Tibial artery (tissue), 4 donors: ENCODE measurements at regions not wholly inside any gene's neighbourhood (a gene's known extent, or its start where the extent isn't known, plus 50 kb on each side); places are given as distances from the start of the nearest gene placed in this dataset.

Experiments
- DNase-seq, 2 donors: peaks; one replicate each; pipeline ENCODE4 v3.0.0-alpha.2; 2019
- H3K27ac ChIP-seq, 2 donors: fragments of 200-600 bp; sonication (generic) in 1 of 2; 1 replicate in 1 of 2; 2 replicates in 1 of 2; pipeline ENCODE4 v1.5.1; 2018 to 2019; ENCODE audit warnings: mild to moderate bottlenecking in 1 of 2
- H3K27me3 ChIP-seq, 2 donors: fragments of 200-600 bp; sonication (generic) in 1 of 2; one replicate each; pipeline versions ENCODE4 v1.5.1 to v1.6.0; 2016 to 2019
- H3K36me3 ChIP-seq, 3 donors: fragments of 200-600 bp; sonication (generic) in 2 of 3; one replicate each; pipeline ENCODE4 v1.5.1; 2016 to 2019; ENCODE audit warnings: mild to moderate bottlenecking in 2 of 3
- H3K4me1 ChIP-seq, 4 donors: fragments of 200-600 bp; sonication (generic) in 2 of 4; 1 replicate in 3 of 4; 2 replicates in 1 of 4; pipeline ENCODE4 v1.5.1; 2016 to 2019
- H3K4me3 ChIP-seq, 2 donors: fragments of 200-600 bp; sonication (generic) in 1 of 2; 1 replicate in 1 of 2; 2 replicates in 1 of 2; pipeline ENCODE4 v1.5.1; 2018 to 2019; ENCODE audit warnings: mild to moderate bottlenecking in 2 of 2
- H3K9me3 ChIP-seq, 3 donors: fragments of 200-600 bp; sonication (generic) in 1 of 3; one replicate each; pipeline ENCODE4 v1.5.1; 2016 to 2019
- intact Hi-C: fragments of 100-400 bp; cut with DNase I; formaldehyde crosslinking; loops from one replicate; pipeline ENCODE4 v1.15.0; 2023; ENCODE audit warnings: low total_unique reads
- TF ChIP-seq, protein P1 (sequence below), 2 experiments: fragments of 200-600 bp in 1 of 2; fragments of 450-650 bp in 1 of 2; IDR thresholded peaks; one replicate each; pipeline ENCODE4 v1.5.1; 2017 to 2019; ENCODE audit warnings: antibody characterized with exemption in 2 of 2, mild to moderate bottlenecking in 1 of 2, moderate library complexity in 1 of 2

DNA sequence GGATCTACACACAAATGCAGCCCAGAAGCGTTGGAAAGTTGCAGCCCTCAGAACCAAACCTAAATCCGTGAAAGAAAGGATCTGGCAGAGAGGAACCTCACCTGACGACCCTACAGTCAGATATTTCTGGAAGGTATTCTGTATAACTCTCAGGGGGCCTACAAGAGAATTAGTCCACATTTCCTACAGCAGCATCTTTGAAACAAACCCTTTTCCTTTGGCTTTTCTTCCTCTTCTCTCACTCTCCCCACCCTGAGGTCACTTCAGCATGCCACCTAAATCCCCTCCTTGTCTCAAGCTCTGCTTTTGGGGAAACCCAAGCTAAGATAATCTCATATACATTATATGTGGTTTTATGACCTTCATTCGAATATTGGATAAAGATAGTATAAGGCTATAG, 719.0 kb upstream of the MIR17HG start:
- H3K27ac ChIP-seq, result no peak overlapping the region
- no peaks in the 10 kb centered on the region for H3K36me3 ChIP-seq
- H3K4me3 ChIP-seq, result no peak overlapping the region
- no peaks in the 10 kb centered on the region for H3K4me1 ChIP-seq
- H3K9me3 ChIP-seq, result no peaks in the 10 kb centered on the region
- H3K27me3 ChIP-seq, result no peaks in the 10 kb centered on the region
- TF ChIP-seq, protein P1, sequence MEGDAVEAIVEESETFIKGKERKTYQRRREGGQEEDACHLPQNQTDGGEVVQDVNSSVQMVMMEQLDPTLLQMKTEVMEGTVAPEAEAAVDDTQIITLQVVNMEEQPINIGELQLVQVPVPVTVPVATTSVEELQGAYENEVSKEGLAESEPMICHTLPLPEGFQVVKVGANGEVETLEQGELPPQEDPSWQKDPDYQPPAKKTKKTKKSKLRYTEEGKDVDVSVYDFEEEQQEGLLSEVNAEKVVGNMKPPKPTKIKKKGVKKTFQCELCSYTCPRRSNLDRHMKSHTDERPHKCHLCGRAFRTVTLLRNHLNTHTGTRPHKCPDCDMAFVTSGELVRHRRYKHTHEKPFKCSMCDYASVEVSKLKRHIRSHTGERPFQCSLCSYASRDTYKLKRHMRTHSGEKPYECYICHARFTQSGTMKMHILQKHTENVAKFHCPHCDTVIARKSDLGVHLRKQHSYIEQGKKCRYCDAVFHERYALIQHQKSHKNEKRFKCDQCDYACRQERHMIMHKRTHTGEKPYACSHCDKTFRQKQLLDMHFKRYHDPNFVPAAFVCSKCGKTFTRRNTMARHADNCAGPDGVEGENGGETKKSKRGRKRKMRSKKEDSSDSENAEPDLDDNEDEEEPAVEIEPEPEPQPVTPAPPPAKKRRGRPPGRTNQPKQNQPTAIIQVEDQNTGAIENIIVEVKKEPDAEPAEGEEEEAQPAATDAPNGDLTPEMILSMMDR (IDR thresholded peaks at IDR 0.05), result no peak
- intact Hi-C loops, result no loop called here
- DNase-seq, result no peak

DNA sequence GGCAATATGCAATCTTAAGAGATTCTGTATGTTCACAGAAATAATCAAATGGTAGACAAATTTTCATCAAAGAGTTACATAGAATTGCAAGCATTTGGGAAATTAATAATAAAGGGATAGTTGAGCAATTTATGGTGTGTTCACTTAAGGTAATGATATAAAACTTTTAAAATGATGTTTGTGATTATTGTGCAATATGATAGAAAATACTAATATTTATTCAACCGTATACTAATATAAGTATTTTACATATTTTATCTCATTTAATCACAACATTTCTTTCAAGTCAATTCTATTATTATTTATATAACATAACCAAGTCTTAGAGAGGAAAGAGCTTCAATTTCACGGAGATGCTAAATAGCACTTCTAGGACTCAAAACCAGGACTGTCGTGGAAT, 716.8 kb upstream of the MIR17HG start:
- intact Hi-C loops, result no loop called here
- Histone ChIP-seq H3K9me3 (no peaks in the 10 kb centered on the region), H3K27me3 (no peaks in the 10 kb centered on the region), H3K27ac (no peak overlapping the region), H3K4me3 (no peak overlapping the region), H3K36me3 (no peaks in the 10 kb centered on the region), H3K4me1 (no peaks in the 10 kb centered on the region)
- no peak for DNase-seq
- TF ChIP-seq, protein P1 (IDR thresholded peaks at IDR 0.05), result no peak

DNA sequence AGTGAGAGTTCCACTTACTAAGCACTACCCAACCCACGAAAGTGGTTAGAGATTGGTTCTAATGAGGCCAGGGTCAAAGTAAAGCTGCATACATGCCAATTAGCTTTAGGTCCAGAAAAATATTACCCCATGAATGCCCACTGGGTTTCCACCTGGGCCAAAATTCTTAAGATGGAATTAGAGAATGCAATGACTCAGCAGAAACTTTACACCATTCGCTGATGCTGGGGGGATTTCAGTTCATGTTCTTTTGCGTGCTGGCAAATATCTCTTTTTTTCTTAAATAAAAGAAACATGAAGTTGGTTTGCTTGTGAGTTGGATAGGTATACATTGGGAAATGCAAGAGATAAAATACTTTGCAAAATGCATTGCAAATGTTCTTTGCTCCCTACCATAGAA, 715.3 kb upstream of the MIR17HG start:
- H3K9me3 ChIP-seq, result no peaks in the 10 kb centered on the region
- no peaks in the 10 kb centered on the region for H3K4me1 ChIP-seq
- DNase-seq, result no peak
- intact Hi-C loops, result no loop called here
- TF ChIP-seq, protein P1 (IDR thresholded peaks at IDR 0.05), result no peak
- H3K4me3 ChIP-seq, result no peak overlapping the region
- H3K27ac ChIP-seq, result no peak overlapping the region
- no peaks in the 10 kb centered on the region for H3K36me3 ChIP-seq
- no peaks in the 10 kb centered on the region for H3K27me3 ChIP-seq

DNA sequence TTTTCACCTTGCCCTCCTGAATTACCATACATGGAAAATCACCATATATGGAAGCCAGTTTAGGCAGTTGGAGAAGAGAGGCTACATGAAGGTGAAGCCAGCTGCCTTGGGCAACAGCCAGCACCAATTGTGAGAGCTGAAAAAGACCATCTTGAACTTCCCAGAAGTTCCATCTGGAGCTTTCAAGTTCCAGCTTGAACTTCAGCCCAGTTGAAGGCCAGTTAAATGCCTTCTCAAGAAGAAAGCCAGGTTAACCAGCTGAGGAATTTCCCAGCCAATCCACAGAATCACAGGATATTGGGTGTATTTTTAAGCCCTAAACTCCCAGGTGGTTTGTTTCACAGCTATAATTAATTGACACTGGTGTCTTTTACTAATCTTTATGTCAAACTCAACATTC, 713.6 kb upstream of the MIR17HG start:
- no peaks in the 10 kb centered on the region for H3K9me3 ChIP-seq
- TF ChIP-seq, protein P1 (IDR thresholded peaks at IDR 0.05), result no peak
- H3K27me3 ChIP-seq, result no peaks in the 10 kb centered on the region
- H3K4me1 ChIP-seq, result no peaks in the 10 kb centered on the region
- H3K36me3 ChIP-seq, result no peaks in the 10 kb centered on the region
- intact Hi-C loops, result no loop called here
- no peak overlapping the region for H3K27ac ChIP-seq
- no peak overlapping the region for H3K4me3 ChIP-seq
- DNase-seq, result no peak

DNA sequence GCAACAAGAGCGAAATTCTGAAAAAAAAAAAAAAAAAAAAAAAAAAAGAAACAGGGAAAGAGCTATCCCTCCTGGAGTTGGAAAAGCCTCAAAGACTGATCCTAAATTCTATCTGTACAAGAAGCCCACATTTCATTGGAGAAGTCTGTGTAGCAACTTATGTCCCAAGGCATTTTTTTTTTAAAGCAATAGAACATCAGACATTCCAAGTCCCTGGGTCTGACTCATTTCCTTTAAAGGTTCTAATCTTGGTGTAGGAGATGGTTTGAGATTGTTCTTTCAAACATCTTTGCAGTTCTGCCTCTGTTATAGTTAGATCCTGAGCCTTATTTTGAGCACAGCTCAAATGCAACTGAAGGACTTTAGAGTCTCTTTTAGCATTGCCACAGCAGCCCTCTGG, 706.5 kb upstream of the MIR17HG start:
- H3K9me3 ChIP-seq, result no peaks in the 10 kb centered on the region
- no peaks in the 10 kb centered on the region for H3K27me3 ChIP-seq
- H3K27ac ChIP-seq, result no peak overlapping the region
- no peak for DNase-seq
- no peak overlapping the region for H3K4me3 ChIP-seq
- no peaks in the 10 kb centered on the region for H3K4me1 ChIP-seq
- no peaks in the 10 kb centered on the region for H3K36me3 ChIP-seq
- TF ChIP-seq, protein P1 (IDR thresholded peaks at IDR 0.05), result no peak
- intact Hi-C loops, result no loop called here

DNA sequence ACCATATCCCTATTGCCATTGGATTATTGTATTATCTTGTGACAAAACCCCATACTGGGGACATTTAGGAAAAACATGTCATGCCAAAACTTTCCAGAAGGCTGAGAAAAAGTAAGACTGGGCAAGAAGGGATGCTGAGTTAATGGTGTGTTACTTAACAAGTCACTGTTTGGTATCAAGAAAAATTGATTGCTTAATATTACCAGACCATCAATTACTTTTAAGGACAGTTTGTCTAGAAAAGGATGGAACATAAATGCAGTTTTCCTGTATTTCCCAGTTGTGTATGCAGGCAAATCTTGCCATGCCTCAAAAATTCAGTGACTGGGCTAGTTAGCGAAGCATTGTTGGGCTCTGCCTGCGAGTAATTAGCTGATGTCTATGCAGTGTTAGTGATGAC, 705.6 kb upstream of the MIR17HG start:
- Histone ChIP-seq H3K4me1 (no peaks in the 10 kb centered on the region), H3K27me3 (no peaks in the 10 kb centered on the region), H3K4me3 (no peak overlapping the region), H3K36me3 (no peaks in the 10 kb centered on the region), H3K27ac (no peak overlapping the region), H3K9me3 (no peaks in the 10 kb centered on the region)
- DNase-seq, result no peak
- TF ChIP-seq, protein P1 (IDR thresholded peaks at IDR 0.05), result no peak
- intact Hi-C loops, result no loop called here
